NCI-H748 (cell line): ENCODE measurements at regions not wholly inside any gene's neighbourhood (a gene's known extent, or its start where the extent isn't known, plus 50 kb on each side); places are given as distances from the start of the nearest gene placed in this dataset.
"Not testable (repeated sequence)": the region's sequence is repeated elsewhere in the genome, so short reads cannot be mapped to it uniquely, and the experiment has no call there.

Experiments
- DNase-seq: peaks from one replicate; lab custom pipeline; 2025; ENCODE audit not compliant: unreplicated experiment; lab: John Stamatoyannopoulos, UW

DNA sequence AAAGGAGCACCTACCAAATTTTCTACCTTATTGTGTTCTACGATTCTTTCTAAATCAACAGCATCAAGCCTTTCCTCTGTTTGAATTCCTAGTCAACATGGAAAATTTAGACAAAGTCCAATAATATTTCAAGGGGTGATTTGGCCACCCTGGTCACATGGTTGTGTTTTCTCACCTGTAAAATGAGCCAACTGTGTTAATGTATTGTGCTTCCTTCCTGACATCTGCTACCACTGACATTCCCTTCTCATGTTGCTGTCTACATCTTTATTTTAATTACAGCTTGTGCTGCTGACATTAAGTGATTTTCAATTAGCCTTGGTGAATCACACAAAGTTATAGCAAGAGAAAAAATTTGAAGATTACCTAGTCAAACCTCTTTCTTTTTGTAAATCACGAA, 83.0 kb upstream of the NPSR1 start:
- DNase-seq, result no peak

DNA sequence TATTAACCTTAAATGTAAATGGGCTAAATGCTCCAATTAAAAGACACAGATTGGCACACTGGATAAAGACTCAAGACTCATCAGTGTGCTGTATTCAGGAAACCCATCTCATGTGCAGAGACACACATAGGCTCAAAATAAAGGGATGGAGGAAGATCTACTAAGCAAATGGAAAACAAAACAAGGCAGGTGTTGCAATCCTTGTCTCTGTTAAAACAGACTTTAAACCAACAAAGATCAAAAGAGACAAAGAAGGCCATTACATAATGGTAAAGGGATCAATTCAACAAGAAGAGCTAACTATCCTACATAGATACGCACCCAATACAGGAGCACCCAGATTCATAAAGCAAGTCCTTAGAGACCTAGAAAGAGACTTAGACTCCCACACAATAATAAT, 80.1 kb upstream of the NPSR1 start:
- DNase-seq, result not testable (repeated sequence)

DNA sequence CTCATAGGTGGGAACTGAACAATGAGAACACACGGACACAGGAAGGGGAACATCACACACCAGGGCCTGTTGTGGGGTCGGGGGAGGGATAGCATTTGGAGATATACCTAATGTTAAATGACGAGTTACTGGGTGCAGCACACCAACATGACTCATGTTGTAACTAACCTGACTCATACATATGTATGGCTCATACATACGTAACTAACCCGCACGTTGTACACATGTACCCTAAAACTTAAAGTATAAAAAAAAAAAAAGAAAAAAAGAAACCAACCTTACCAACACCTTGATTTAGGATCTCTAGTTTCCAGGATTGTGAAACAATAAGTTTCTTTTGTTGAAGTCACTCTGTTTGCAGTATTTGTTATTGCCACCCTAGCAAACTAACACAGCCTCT, 76.3 kb upstream of the NPSR1 start:
- DNase-seq, result not testable (repeated sequence)

DNA sequence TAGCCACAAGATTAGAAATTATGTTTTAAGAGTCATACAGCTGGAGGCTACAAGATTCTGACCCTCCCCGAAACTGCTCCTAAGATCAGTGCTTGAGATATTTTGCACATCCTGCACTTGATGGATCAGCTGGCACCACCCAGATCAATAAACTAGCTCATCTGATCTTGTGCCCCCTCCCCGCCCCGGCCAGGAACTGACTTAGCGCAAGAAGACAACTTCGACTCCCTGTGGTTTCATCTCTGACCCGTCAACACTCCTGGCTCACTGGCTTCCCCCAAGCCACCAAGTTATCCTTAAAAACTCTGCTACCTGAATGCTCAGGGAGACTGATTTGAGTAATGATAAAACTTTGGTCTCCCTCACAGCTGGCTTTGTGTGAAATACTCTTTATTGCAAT, 73.5 kb upstream of the NPSR1 start:
- DNase-seq, result no peak

DNA sequence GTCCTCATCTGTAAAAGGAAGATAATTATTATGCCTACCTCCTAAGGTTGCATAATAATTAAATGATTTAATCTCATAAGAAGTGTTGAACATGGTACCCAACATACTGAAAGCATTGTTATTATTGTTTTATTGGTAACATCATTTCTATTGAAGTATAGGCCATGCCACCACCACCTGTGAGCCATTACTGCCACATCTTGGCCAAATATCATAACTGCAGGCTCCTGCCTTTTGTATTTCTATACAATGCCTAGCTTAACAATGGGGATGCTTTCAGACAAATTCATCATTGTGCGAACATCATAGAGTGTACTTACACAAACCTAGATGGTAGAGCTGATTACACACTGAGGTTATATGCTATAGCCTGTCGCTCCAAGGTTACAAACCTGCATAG, 61.1 kb upstream of the NPSR1 start:
- peak; percentile 20 for DNase-seq

DNA sequence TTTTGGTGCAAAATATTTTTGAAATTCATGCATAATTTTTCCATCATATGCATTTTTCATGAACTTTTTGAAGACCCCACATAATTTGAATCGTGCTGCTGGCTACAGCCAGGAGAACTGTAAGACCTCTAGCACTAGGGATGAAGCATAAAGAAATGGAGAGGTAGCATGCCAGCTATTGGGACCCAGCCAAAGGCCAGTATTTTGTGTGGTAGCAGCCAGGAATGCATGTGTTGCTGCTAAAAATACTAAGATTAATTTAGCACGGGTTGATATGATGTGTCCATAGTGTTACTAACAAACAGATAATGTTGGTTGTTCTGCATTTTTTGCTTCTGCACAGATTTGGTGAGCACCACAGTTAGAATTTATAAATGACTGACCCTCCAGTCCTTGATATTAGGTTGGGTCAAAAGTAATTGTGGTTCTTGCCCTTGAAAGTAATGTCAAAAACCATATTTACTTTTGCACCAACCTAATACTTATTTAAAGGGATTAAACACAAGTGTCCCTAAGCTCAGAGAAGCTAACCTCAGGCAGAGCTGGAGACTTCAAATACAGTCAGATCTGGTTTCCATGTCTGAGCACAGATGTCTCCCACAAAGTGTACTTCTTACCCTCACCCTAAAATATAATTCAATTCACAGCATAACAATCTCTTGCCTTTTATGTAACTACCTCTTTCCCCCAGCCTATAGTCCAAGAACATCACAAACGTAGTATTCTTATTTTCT, 54.1 kb upstream of the NPSR1 start:
- no peak for DNase-seq
